Left ventricle myocardium inferior (tissue), 1 donor: ENCODE measurements at regions not wholly inside any gene's neighbourhood (a gene's known extent, or its start where the extent isn't known, plus 50 kb on each side); places are given as distances from the start of the nearest gene placed in this dataset.

Experiments used
- DNase-seq: peaks from one replicate; pipeline ENCODE4 v3.0.0-alpha.2; 2020
- H3K27ac ChIP-seq: fragments of 200-600 bp; replicated peaks from 2 replicates; pipeline ENCODE4 v1.8.0; 2021
- H3K27me3 ChIP-seq: fragments of 200-600 bp; 2 replicates; pipeline ENCODE4 v1.8.0; 2021; ENCODE audit warnings: low read depth
- H3K36me3 ChIP-seq: fragments of 200-600 bp; 2 replicates; pipeline ENCODE4 v1.8.0; 2021
- H3K4me1 ChIP-seq: fragments of 200-600 bp; 2 replicates; pipeline ENCODE4 v1.8.0; 2021
- H3K4me3 ChIP-seq: fragments of 200-600 bp; 2 replicates; pipeline ENCODE4 v1.8.0; 2021; ENCODE audit warnings: mild to moderate bottlenecking, moderate library complexity
- H3K9me3 ChIP-seq: fragments of 200-600 bp; replicated peaks from 2 replicates; pipeline ENCODE4 v1.8.0; 2021
- intact Hi-C: fragments of 100-400 bp; cut with micrococcal nuclease; formaldehyde crosslinking; loops from one replicate; pipeline ENCODE4 v1.11.0; 2022
- TF ChIP-seq, protein P1 (sequence below): fragments of 200-600 bp; IDR thresholded peaks from 2 replicates; pipeline ENCODE4 v1.8.0; 2021; ENCODE audit warnings: antibody characterized with exemption, mild to moderate bottlenecking, borderline replicate concordance
- donor health status: DM: no; HTN: yes; CAD: no; lungs with severe emphysema.

DNA sequence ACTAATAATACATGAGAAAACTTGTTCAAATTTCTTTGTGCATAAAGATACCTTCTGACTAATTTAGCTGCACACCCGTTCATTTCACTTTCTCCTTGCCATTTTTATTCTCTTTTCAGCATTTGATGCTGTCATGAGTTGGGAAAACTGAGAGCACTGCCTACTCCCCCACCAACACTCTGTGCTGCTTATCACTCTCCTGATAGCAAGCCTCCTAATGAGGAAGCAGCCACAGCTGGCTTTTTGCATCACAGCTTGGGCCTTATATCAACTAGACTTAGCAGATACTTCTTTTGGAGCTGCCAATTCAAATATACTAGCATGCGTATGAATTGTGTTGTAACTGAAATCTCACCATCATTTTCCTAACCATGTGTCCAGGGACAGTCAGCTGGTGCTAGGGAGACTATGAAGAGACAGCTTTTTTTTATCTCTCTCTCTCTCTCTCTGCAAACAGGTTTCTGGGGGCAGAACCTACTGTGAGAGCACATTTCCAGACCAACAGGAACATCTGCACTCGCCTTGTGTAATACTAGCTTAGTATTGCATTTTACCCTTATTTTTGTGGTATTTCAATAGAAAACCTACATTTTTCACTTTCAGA, 699.0 kb downstream of the KHDRBS2 start:
- Histone ChIP-seq H3K27me3 (no peaks in the 10 kb centered on the region), H3K27ac (no peak overlapping the region), H3K9me3 (peaks cover 3% of the 10 kb centered on the region), H3K36me3 (no peaks in the 10 kb centered on the region), H3K4me3 (no peak overlapping the region), H3K4me1 (no peaks in the 10 kb centered on the region)
- DNase-seq = no peak
- TF ChIP-seq, protein P1, sequence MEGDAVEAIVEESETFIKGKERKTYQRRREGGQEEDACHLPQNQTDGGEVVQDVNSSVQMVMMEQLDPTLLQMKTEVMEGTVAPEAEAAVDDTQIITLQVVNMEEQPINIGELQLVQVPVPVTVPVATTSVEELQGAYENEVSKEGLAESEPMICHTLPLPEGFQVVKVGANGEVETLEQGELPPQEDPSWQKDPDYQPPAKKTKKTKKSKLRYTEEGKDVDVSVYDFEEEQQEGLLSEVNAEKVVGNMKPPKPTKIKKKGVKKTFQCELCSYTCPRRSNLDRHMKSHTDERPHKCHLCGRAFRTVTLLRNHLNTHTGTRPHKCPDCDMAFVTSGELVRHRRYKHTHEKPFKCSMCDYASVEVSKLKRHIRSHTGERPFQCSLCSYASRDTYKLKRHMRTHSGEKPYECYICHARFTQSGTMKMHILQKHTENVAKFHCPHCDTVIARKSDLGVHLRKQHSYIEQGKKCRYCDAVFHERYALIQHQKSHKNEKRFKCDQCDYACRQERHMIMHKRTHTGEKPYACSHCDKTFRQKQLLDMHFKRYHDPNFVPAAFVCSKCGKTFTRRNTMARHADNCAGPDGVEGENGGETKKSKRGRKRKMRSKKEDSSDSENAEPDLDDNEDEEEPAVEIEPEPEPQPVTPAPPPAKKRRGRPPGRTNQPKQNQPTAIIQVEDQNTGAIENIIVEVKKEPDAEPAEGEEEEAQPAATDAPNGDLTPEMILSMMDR = no peak
- intact Hi-C loops = no loop called here

DNA sequence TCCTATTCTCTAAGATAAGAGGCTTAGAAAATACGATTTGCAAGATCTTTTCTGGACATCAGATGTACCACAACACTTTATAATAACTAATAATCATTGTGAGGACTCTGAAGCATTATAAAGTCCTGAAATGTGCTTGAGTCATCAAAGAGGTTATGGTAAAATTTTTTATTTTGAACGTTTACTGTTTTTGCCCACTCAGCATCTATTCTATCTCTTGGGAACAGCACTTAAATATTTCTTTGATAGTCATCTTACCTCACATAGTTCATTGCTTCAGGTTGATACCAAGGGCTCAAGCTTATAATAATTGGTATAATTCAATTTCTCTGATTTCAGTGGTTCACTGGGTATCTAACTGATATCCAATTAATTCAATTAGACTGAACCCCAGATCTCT, 700.5 kb downstream of the KHDRBS2 start:
- H3K27ac ChIP-seq = no peak overlapping the region
- no peaks in the 10 kb centered on the region for H3K27me3 ChIP-seq
- H3K4me1 ChIP-seq = no peaks in the 10 kb centered on the region
- intact Hi-C loops = no loop called here
- no peaks in the 10 kb centered on the region for H3K9me3 ChIP-seq
- TF ChIP-seq, protein P1 = no peak
- no peaks in the 10 kb centered on the region for H3K36me3 ChIP-seq
- no peak overlapping the region for H3K4me3 ChIP-seq
- no peak for DNase-seq

DNA sequence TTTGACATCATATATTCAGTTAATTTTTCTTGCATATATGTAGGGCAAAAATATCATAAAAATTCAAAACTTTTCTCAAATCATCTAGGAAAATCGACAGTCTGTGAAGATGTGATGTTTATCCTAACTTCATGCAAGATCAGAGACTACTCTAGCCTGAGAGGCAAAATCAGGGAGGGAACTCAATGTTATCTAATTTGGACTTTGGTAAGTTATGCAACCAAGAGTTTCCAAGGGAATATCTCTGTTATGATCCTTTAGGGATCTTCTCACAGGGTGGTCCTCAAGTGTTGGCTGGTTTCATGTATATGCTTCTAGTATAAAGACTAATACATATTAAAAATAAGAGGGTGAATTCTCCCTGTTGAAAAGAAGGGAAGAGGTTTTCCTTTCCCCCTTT, 723.9 kb downstream of the KHDRBS2 start:
- Histone ChIP-seq H3K4me1 (no peaks in the 10 kb centered on the region), H3K27me3 (no peaks in the 10 kb centered on the region), H3K4me3 (no peak overlapping the region), H3K36me3 (no peaks in the 10 kb centered on the region), H3K9me3 (peaks cover 51% of the 10 kb centered on the region), H3K27ac (no peak overlapping the region)
- TF ChIP-seq, protein P1 = no peak
- intact Hi-C loops = no loop called here
- DNase-seq = no peak

DNA sequence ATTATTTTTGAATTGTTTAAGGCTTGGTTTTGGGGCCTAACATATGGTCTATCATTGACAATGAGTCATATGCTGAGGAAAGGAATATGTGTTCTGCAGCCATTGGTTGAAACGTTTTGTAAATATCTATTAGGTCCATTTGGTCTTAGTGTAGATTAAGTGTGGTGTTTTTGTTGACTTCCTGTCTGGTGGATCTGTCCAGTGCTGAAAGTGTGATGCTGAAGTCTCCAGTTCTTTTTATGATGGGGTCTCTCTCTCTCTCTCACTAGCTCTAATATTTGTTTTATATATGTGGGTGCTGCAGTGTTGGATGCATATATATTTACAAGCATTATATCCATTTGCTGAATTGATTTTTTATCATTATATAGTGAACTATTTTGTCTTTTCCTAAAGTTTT, 727.2 kb downstream of the KHDRBS2 start:
- TF ChIP-seq, protein P1 = no peak
- H3K9me3 ChIP-seq = peaks cover 65% of the 10 kb centered on the region
- intact Hi-C loops = no loop called here

DNA sequence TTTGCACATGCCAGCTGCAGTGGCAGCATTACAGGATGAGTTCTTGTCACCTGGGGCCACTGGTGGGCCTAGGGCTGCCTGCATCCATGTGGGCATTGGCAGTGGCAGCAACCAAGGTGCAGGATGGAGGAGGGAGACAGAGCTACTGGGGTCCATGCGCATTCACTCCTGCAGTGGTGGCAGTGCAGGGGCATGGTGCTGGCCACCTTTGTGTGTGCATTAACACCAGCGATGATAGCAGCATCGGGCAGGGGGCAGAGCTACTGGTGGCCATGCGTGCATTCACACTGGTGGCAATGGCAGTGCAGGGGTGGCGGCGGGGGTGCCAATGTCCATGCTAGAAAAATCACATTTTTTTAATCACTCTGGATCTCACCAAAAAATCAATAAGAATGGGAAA, 730.0 kb downstream of the KHDRBS2 start:
- intact Hi-C loops = no loop called here

More for the DNA sequence above, 727.2 kb downstream of the KHDRBS2 start:
- no peaks in the 10 kb centered on the region for H3K27me3 ChIP-seq
- no peak for DNase-seq
- no peaks in the 10 kb centered on the region for H3K4me1 ChIP-seq
- H3K36me3 ChIP-seq = no peaks in the 10 kb centered on the region
- no peak overlapping the region for H3K4me3 ChIP-seq
- no peak overlapping the region for H3K27ac ChIP-seq

More for the DNA sequence above, 730.0 kb downstream of the KHDRBS2 start:
- Histone ChIP-seq H3K27me3 (no peaks in the 10 kb centered on the region), H3K27ac (no peak overlapping the region), H3K36me3 (no peaks in the 10 kb centered on the region), H3K4me3 (no peak overlapping the region), H3K9me3 (peaks cover 79% of the 10 kb centered on the region), H3K4me1 (no peaks in the 10 kb centered on the region)
- TF ChIP-seq, protein P1 = no peak
- no peak for DNase-seq
